ENCODE measurements at regions not wholly inside any gene's neighbourhood (a gene's known extent, or its start where the extent isn't known, plus 50 kb on each side); places are given as distances from the start of the nearest gene placed in this dataset.
"Not testable (repeated sequence)": the region's sequence is repeated elsewhere in the genome, so short reads cannot be mapped to it uniquely, and the experiment has no call there.

- H3K4me3 ChIP-seq (ENCODE audit: low read depth, low read length): no peak overlapping the region
- DNase-seq (ENCODE audit: low read depth): peak; percentile 75
Measured at GRCh38 chr9:108033976-108034964, 544.7 kb upstream of the KLF4 start.

GRCh38 chr9:108032079-108032478 lies 542.5 kb upstream of the KLF4 start:
- DNase-seq (ENCODE audit: low read depth); H3K4me3 ChIP-seq (ENCODE audit: low read depth, low read length): not testable (repeated sequence)

GRCh38 chr9:108031221-108031620 lies 541.7 kb upstream of the KLF4 start:
- H3K4me3 ChIP-seq (ENCODE audit: low read depth, low read length); DNase-seq (ENCODE audit: low read depth): not testable (repeated sequence)

GRCh38 chr9:108026718-108027117 lies 537.1 kb upstream of the KLF4 start:
- not testable (repeated sequence) for DNase-seq (ENCODE audit: low read depth); H3K4me3 ChIP-seq (ENCODE audit: low read depth, low read length)

- no peak overlapping the region for H3K4me3 ChIP-seq (ENCODE audit: low read depth, low read length)
- no peak for DNase-seq (ENCODE audit: low read depth)
Measured at GRCh38 chr9:108024604-108025003, 535.0 kb upstream of the KLF4 start.

- no peak for DNase-seq (ENCODE audit: low read depth)
- H3K4me3 ChIP-seq (ENCODE audit: low read depth, low read length): no peak overlapping the region
Measured at GRCh38 chr9:108022246-108022935, 532.8 kb upstream of the KLF4 start.

- DNase-seq (ENCODE audit: low read depth): no peak
- H3K4me3 ChIP-seq (ENCODE audit: low read depth, low read length): no peak overlapping the region
Measured at GRCh38 chr9:108021096-108021710, 531.6 kb upstream of the KLF4 start.

- no peak for DNase-seq (ENCODE audit: low read depth)
- H3K4me3 ChIP-seq (ENCODE audit: low read depth, low read length): no peak overlapping the region
Measured at GRCh38 chr9:108019821-108020220, 530.3 kb upstream of the KLF4 start.

- no peak for DNase-seq (ENCODE audit: low read depth)
- no peak overlapping the region for H3K4me3 ChIP-seq (ENCODE audit: low read depth, low read length)
Measured at GRCh38 chr9:108017671-108018070, 528.1 kb upstream of the KLF4 start.

- no peak for DNase-seq (ENCODE audit: low read depth)
- no peak overlapping the region for H3K4me3 ChIP-seq (ENCODE audit: low read depth, low read length)
Measured at GRCh38 chr9:108016446-108016845, 526.9 kb upstream of the KLF4 start.

- no peak overlapping the region for H3K4me3 ChIP-seq (ENCODE audit: low read depth, low read length)
- DNase-seq (ENCODE audit: low read depth): no peak
Measured at GRCh38 chr9:108015690-108016089, 526.1 kb upstream of the KLF4 start.

DNA sequence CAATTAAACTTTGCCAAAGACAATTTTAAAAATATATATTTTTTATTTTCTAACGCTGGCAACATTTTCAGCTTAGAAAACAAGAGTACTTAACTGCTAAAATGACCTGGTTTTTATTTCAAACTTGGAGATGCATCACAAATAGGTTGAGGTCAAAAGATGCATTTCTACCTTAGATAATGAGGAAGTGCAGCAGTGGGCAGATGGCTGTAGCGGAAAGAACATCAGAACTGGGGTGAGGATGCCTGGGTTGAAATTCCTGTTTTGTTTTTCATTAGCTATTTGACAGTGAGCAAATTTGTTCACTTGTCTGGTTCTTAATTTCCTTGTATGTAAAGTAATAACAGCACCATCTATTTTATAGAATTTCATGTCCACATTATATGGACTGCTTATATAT lies 524.8 kb upstream of the KLF4 start:
- DNase-seq (ENCODE audit: low read depth): no peak
- H3K4me3 ChIP-seq (ENCODE audit: low read depth, low read length): no peak overlapping the region

GRCh38 chr9:108012886-108013665 lies 523.5 kb upstream of the KLF4 start:
- DNase-seq (ENCODE audit: low read depth): no peak
- H3K4me3 ChIP-seq (ENCODE audit: low read depth, low read length): no peak overlapping the region

- no peak for DNase-seq (ENCODE audit: low read depth)
- H3K4me3 ChIP-seq (ENCODE audit: low read depth, low read length): no peak overlapping the region
Measured at GRCh38 chr9:108012405-108012804, 522.8 kb upstream of the KLF4 start.

DNA sequence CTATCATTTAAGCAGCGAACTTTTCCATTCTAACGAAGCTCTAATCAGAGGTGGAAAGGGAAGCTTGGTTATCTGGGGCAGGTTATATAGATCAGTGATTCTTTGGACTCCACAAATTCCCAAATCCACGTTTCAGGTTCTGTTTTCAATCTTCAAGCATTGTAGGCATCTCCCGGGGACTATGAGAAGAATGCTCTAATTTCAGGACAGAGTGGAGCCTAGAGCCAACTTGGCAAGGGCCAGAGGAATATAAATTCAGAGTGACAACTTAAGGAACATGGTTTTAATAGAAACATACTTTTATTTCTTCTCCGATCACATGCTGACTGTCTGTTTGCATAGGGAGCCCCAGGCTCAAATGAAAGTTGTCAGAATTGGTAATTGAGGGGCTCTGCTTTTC lies 514.0 kb upstream of the KLF4 start:
- no peak for DNase-seq (ENCODE audit: low read depth)
- no peak overlapping the region for H3K4me3 ChIP-seq (ENCODE audit: low read depth, low read length)

GRCh38 chr9:108002371-108002956 lies 512.9 kb upstream of the KLF4 start:
- DNase-seq (ENCODE audit: low read depth): peak; percentile 39
- H3K4me3 ChIP-seq (ENCODE audit: low read depth, low read length): no peak overlapping the region

- DNase-seq (ENCODE audit: low read depth): no peak
- H3K4me3 ChIP-seq (ENCODE audit: low read depth, low read length): no peak overlapping the region
Measured at GRCh38 chr9:108001237-108001636, 511.7 kb upstream of the KLF4 start.

DNA sequence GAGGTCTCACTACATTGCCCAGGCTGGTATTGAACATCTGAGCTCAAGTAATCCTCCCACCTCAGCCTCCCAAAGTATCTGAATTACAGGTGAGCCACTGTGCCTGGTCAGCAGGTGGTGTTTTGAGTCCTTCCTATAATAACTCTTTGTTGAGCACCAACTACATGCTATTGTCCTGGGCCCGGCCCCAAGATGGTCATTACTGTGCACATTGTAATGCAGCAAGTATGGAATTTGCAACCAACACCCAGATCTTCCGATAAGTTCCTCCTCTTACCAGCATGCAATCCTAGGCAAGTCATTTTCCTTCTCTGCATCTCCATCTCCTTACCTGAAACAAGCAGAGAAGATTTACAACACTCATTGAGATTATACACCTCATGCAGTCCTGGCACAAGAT lies 510.3 kb upstream of the KLF4 start:
- no peak overlapping the region for H3K4me3 ChIP-seq (ENCODE audit: low read depth, low read length)
- DNase-seq (ENCODE audit: low read depth): no peak

DNA sequence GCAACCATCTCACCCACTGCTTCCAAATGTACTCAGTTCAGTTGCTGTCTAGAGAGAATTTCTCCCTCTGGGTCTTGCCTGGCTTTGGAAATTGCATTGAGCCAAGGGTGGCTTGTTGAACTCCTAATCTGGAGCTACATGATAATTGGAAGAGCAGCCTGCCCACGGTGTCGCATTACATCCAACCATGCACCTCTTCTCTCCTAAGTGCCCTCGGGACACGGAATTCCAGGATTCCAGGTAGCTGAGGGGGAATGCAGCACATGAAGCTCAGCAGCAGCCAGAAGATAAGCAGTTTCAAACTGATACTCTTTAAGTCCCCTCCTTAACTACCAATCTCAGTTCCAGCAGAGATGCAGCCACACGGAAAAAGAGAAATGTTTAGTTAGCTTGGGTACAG lies 509.4 kb upstream of the KLF4 start:
- no peak for DNase-seq (ENCODE audit: low read depth)

More for the DNA sequence above, 509.4 kb upstream of the KLF4 start:
- no peak overlapping the region for H3K4me3 ChIP-seq (ENCODE audit: low read depth, low read length)

Measured in skeletal muscle cell (primary cell).